Prostate gland (tissue), 2 donors: ENCODE measurements at regions not wholly inside any gene's neighbourhood (a gene's known extent, or its start where the extent isn't known, plus 50 kb on each side); places are given as distances from the start of the nearest gene placed in this dataset.

Experiments used
- CTCF ChIP-seq, 4 experiments: fragments of 200-600 bp in 2 of 4; fragments of 450-650 bp in 2 of 4; sonication (generic) in 2 of 4; IDR thresholded peaks; 1 replicate in 3 of 4; 2 replicates in 1 of 4; pipeline ENCODE4 v1.5.1; 2016 to 2019; ENCODE audit warnings: antibody characterized with exemption in 4 of 4, mild to moderate bottlenecking in 2 of 4, moderate library complexity in 2 of 4
- POLR2AphosphoS5 ChIP-seq: sonication (generic); formaldehyde crosslinking; IDR thresholded peaks from one replicate; pipeline ENCODE4 v1.6.1; 2017; ENCODE audit warnings: antibody characterized with exemption

GRCh38 chr2:489084-489483 lies 188.1 kb downstream of the TMEM18 start:
- TF ChIP-seq POLR2AphosphoS5: no peak
- no peak for TF ChIP-seq CTCF (IDR thresholded peaks at IDR 0.05)
